ENCODE measurements at regions not wholly inside any gene's neighbourhood (a gene's known extent, or its start where the extent isn't known, plus 50 kb on each side); places are given as distances from the start of the nearest gene placed in this dataset.

DNA sequence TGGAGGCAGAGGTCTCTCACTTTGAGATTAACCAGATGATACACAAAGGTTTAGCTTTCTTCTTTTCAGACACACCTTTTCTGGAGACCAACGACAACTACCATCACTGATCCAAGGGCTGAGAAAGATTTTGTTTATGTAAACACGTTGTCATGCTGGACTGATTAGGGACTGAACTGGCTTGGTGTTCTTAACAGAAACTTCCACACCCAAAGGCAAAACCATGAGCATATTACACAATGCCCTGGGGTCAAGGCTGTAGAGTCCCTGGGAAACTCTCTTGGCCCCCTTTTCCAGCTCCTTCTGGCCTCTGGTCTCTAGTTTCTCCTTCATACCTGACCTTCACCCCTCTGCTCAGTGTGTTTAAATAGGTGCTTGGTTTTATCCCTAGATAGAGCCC, 447.0 kb upstream of the TCF4 start:
- TF ChIP-seq POLR2A (IDR thresholded peaks at IDR 0.05; ENCODE audit: low read depth, low read length) (no peak), POLR2AphosphoS5 (IDR thresholded peaks at IDR 0.05; ENCODE audit: low read depth, low read length) (no peak), TAF1 (IDR thresholded peaks at IDR 0.05; ENCODE audit: borderline replicate concordance, low read depth, low read length) (no peak)

Data from GM12892 (cell line).